ENCODE measurements at regions not wholly inside any gene's neighbourhood (a gene's known extent, or its start where the extent isn't known, plus 50 kb on each side); places are given as distances from the start of the nearest gene placed in this dataset.
A peak's percentile ranks its signal among the peaks of the same experiment; 100 is the strongest.

DNA sequence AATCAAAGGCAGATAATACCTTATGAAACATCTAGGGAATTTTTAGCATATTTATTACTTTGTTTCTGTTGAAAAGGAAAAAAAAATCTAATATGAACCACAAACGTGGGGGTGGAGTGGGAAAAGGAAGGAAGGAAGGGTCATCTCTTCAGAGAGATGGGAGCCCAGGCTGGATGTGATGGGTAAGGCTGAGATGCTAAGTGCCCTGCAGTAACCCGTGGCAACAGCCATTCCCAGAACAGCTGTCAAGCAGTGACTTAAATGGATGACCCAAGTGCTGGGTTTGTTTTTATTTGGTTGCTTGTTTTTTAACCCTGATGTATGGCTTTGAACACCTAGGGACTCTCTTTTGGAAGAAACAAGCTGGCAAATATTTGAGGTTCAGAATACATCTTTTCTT is 50.7 kb upstream of the KLF7 start:
- peaks cover 5% of the 10 kb centered on the region for H3K4me1 ChIP-seq (ENCODE audit: control insufficient read depth, insufficient read depth, low read length)
- H3K27ac ChIP-seq (ENCODE audit: low read depth, low read length) = no peak overlapping the region
- no peaks in the 10 kb centered on the region for H3K36me3 ChIP-seq (ENCODE audit: control insufficient read depth, insufficient read depth, low read length)
- no peak overlapping the region for H3K9ac ChIP-seq (ENCODE audit: low read length)
- no peaks in the 10 kb centered on the region for H3K27me3 ChIP-seq (ENCODE audit: control insufficient read depth, insufficient read depth, low read length)
- no peak overlapping the region for H3K4me3 ChIP-seq (ENCODE audit: low read length)

- Histone ChIP-seq H3K4me3 (ENCODE audit: low read length) (no peak overlapping the region), H3K27ac (ENCODE audit: low read depth, low read length) (no peak overlapping the region), H3K27me3 (ENCODE audit: control insufficient read depth, insufficient read depth, low read length) (no peaks in the 10 kb centered on the region), H3K9ac (ENCODE audit: low read length) (no peak overlapping the region), H3K36me3 (ENCODE audit: control insufficient read depth, insufficient read depth, low read length) (no peaks in the 10 kb centered on the region), H3K4me1 (ENCODE audit: control insufficient read depth, insufficient read depth, low read length) (peaks cover 5% of the 10 kb centered on the region)
Observed at GRCh38 chr2:207217442-207217841, 51.7 kb upstream of the KLF7 start.

DNA sequence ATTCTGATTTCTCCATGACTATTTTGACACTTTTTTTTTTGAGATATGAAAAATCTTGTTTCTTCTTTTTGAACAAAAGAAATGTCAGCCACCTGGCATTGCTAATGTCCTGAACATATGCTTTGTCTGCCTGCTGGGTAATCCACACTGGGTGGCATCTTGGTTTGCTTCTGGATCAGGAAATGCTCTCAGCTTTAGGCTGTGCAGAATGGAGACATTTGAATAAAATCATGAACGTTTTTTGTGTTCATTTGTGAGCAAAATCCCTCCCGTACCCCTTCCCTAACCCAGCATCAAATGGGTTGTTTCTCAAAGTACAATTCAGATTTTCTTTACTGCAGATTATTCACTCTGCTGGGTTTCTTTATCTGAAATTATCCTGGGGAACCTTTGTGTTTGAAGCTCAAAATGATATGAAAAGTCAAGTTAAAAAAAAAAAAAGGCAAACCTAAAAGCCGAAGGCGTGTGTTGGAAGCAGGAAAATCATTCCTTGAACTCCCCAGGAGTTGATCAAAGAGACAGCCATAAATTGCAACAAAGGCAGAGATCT is 53.4 kb upstream of the KLF7 start:
- no peak overlapping the region for H3K4me3 ChIP-seq (ENCODE audit: low read length)
- no peak overlapping the region for H3K9ac ChIP-seq (ENCODE audit: low read length)
- peaks cover 5% of the 10 kb centered on the region for H3K4me1 ChIP-seq (ENCODE audit: control insufficient read depth, insufficient read depth, low read length)
- H3K36me3 ChIP-seq (ENCODE audit: control insufficient read depth, insufficient read depth, low read length) = no peaks in the 10 kb centered on the region
- H3K27me3 ChIP-seq (ENCODE audit: control insufficient read depth, insufficient read depth, low read length) = no peaks in the 10 kb centered on the region
- no peak overlapping the region for H3K27ac ChIP-seq (ENCODE audit: low read depth, low read length)

DNA sequence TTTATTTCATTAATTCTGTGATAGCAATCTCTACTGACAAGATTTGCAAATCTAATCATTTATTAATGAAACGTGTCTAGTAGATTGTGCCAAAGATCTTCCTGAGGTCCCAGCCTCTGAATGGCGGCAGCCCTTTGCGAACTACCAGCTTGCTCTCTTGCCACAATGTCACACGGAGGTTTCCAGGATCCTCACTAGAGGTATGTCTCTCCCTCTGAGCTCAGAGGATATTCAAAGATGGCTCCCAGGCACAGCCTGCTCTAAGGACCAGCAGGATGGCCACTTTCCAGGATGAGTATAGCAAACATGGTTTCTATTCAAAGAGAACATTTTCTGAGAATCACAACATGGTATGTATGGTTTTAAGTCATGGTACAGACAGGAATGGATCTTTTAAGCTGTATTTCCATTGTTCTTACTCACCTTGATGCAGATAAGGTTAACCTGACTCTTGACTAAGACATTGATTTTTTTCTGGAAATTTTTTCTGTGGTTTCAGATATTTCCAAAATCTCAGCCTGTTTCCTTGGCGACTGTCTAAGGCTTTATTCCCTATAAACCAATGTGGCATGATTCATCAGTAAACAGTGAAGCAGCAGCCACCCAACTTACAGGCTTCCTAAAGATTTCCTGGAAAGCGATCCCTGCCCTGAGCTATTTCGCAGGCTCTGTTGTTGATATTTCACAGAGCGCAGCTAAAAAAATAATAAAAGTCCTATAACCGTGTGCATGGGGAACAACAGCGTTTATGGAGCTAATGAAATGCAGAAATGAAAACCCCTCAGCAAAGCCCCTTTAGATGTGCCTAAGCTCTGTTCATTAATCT is 54.1 kb upstream of the KLF7 start:
- Histone ChIP-seq H3K4me1 (ENCODE audit: control insufficient read depth, insufficient read depth, low read length) (peaks cover 5% of the 10 kb centered on the region), H3K27me3 (ENCODE audit: control insufficient read depth, insufficient read depth, low read length) (no peaks in the 10 kb centered on the region), H3K9ac (ENCODE audit: low read length) (no peak overlapping the region), H3K36me3 (ENCODE audit: control insufficient read depth, insufficient read depth, low read length) (no peaks in the 10 kb centered on the region), H3K4me3 (ENCODE audit: low read length) (no peak overlapping the region), H3K27ac (ENCODE audit: low read depth, low read length) (no peak overlapping the region)

DNA sequence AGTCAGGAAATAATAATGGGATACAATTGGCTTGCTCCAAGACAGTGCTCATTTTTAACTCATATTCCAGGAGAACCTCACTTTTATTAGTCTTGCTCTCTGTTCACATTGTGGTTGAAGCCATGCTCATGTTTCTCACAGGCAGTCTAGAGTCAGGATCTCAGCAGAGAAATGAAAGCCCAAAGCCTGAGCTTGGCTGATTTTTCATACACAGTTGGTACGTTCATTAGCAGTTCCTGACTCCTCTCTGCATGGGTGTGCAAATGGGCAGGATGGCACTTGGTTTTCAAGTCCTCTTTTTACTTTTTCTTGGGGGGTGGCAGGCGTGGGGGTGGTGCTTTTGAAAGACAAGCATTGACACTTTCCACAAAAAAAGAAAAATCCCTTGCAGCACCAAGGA is 56.0 kb upstream of the KLF7 start:
- H3K27ac ChIP-seq (ENCODE audit: low read depth, low read length) = no peak overlapping the region

GRCh38 chr2:207223051-207223450 is 57.3 kb upstream of the KLF7 start:
- Histone ChIP-seq H3K27ac (ENCODE audit: low read depth, low read length) (no peak overlapping the region), H3K4me3 (ENCODE audit: low read length) (no peak overlapping the region), H3K36me3 (ENCODE audit: control insufficient read depth, insufficient read depth, low read length) (no peaks in the 10 kb centered on the region), H3K9ac (ENCODE audit: low read length) (no peak overlapping the region), H3K27me3 (ENCODE audit: control insufficient read depth, insufficient read depth, low read length) (no peaks in the 10 kb centered on the region), H3K4me1 (ENCODE audit: control insufficient read depth, insufficient read depth, low read length) (peaks cover 17% of the 10 kb centered on the region)

More for the DNA sequence above, 56.0 kb upstream of the KLF7 start:
- H3K4me3 ChIP-seq (ENCODE audit: low read length) = no peak overlapping the region
- no peaks in the 10 kb centered on the region for H3K36me3 ChIP-seq (ENCODE audit: control insufficient read depth, insufficient read depth, low read length)
- peaks cover 6% of the 10 kb centered on the region for H3K4me1 ChIP-seq (ENCODE audit: control insufficient read depth, insufficient read depth, low read length)
- H3K27me3 ChIP-seq (ENCODE audit: control insufficient read depth, insufficient read depth, low read length) = no peaks in the 10 kb centered on the region
- no peak overlapping the region for H3K9ac ChIP-seq (ENCODE audit: low read length)

GRCh38 chr2:207224381-207224780 is 58.6 kb upstream of the KLF7 start:
- no peak overlapping the region for H3K4me3 ChIP-seq (ENCODE audit: low read length)
- H3K27ac ChIP-seq (ENCODE audit: low read depth, low read length) = no peak overlapping the region
- no peaks in the 10 kb centered on the region for H3K36me3 ChIP-seq (ENCODE audit: control insufficient read depth, insufficient read depth, low read length)
- H3K4me1 ChIP-seq (ENCODE audit: control insufficient read depth, insufficient read depth, low read length) = peaks cover 21% of the 10 kb centered on the region
- H3K27me3 ChIP-seq (ENCODE audit: control insufficient read depth, insufficient read depth, low read length) = no peaks in the 10 kb centered on the region
- no peak overlapping the region for H3K9ac ChIP-seq (ENCODE audit: low read length)

- H3K4me3 ChIP-seq (ENCODE audit: low read length) = no peak overlapping the region
- H3K4me1 ChIP-seq (ENCODE audit: control insufficient read depth, insufficient read depth, low read length) = peaks cover 19% of the 10 kb centered on the region
- no peak overlapping the region for H3K9ac ChIP-seq (ENCODE audit: low read length)
- H3K27ac ChIP-seq (ENCODE audit: low read depth, low read length) = no peak overlapping the region
- no peaks in the 10 kb centered on the region for H3K36me3 ChIP-seq (ENCODE audit: control insufficient read depth, insufficient read depth, low read length)
- H3K27me3 ChIP-seq (ENCODE audit: control insufficient read depth, insufficient read depth, low read length) = no peaks in the 10 kb centered on the region
Observed at GRCh38 chr2:207224791-207225482, 59.2 kb upstream of the KLF7 start.

GRCh38 chr2:207225773-207226172 is 60.0 kb upstream of the KLF7 start:
- no peak overlapping the region for H3K9ac ChIP-seq (ENCODE audit: low read length)
- H3K27me3 ChIP-seq (ENCODE audit: control insufficient read depth, insufficient read depth, low read length) = no peaks in the 10 kb centered on the region
- H3K4me1 ChIP-seq (ENCODE audit: control insufficient read depth, insufficient read depth, low read length) = peaks cover 16% of the 10 kb centered on the region
- H3K27ac ChIP-seq (ENCODE audit: low read depth, low read length) = no peak overlapping the region
- no peaks in the 10 kb centered on the region for H3K36me3 ChIP-seq (ENCODE audit: control insufficient read depth, insufficient read depth, low read length)
- no peak overlapping the region for H3K4me3 ChIP-seq (ENCODE audit: low read length)

GRCh38 chr2:207226243-207226642 is 60.5 kb upstream of the KLF7 start:
- no peak overlapping the region for H3K27ac ChIP-seq (ENCODE audit: low read depth, low read length)
- H3K27me3 ChIP-seq (ENCODE audit: control insufficient read depth, insufficient read depth, low read length) = no peaks in the 10 kb centered on the region
- H3K9ac ChIP-seq (ENCODE audit: low read length) = no peak overlapping the region
- peaks cover 16% of the 10 kb centered on the region for H3K4me1 ChIP-seq (ENCODE audit: control insufficient read depth, insufficient read depth, low read length)
- no peak overlapping the region for H3K4me3 ChIP-seq (ENCODE audit: low read length)
- no peaks in the 10 kb centered on the region for H3K36me3 ChIP-seq (ENCODE audit: control insufficient read depth, insufficient read depth, low read length)

DNA sequence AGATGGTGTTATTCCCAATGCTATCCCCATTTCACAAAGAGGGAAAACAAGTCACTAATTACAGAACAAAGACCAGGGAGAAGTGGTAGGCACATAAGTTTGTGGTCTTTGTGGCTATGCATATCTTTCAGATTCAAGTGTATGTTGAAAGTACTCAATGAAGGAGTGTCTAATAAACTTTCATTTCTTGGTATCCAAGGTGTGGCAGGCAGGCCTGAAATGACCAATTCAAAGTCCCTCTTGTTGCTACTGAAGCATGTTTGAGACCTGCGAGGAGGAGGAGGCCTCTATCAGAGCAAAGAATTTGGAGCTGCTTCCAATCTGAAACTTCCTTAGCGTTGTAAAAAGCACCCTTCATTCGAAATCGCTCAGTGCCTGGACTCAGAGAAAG is 60.9 kb upstream of the KLF7 start:
- H3K27ac ChIP-seq (ENCODE audit: low read depth, low read length) = peak overlapping the region; percentile 85
- no peak overlapping the region for H3K4me3 ChIP-seq (ENCODE audit: low read length)

GRCh38 chr2:207227062-207227748 is 61.5 kb upstream of the KLF7 start:
- H3K4me3 ChIP-seq (ENCODE audit: low read length) = peak overlapping the region; percentile 34
- peaks cover 16% of the 10 kb centered on the region for H3K4me1 ChIP-seq (ENCODE audit: control insufficient read depth, insufficient read depth, low read length)
- no peaks in the 10 kb centered on the region for H3K27me3 ChIP-seq (ENCODE audit: control insufficient read depth, insufficient read depth, low read length)
- H3K27ac ChIP-seq (ENCODE audit: low read depth, low read length) = peak overlapping the region; percentile 85
- no peaks in the 10 kb centered on the region for H3K36me3 ChIP-seq (ENCODE audit: control insufficient read depth, insufficient read depth, low read length)
- no peak overlapping the region for H3K9ac ChIP-seq (ENCODE audit: low read length)

More for the DNA sequence above, 60.9 kb upstream of the KLF7 start:
- H3K9ac ChIP-seq (ENCODE audit: low read length) = no peak overlapping the region
- no peaks in the 10 kb centered on the region for H3K36me3 ChIP-seq (ENCODE audit: control insufficient read depth, insufficient read depth, low read length)
- peaks cover 16% of the 10 kb centered on the region for H3K4me1 ChIP-seq (ENCODE audit: control insufficient read depth, insufficient read depth, low read length)
- H3K27me3 ChIP-seq (ENCODE audit: control insufficient read depth, insufficient read depth, low read length) = no peaks in the 10 kb centered on the region

Measured in rectal smooth muscle tissue (tissue), 1 donor.